ENCODE measurements at regions not wholly inside any gene's neighbourhood (a gene's known extent, or its start where the extent isn't known, plus 50 kb on each side); places are given as distances from the start of the nearest gene placed in this dataset.

DNA sequence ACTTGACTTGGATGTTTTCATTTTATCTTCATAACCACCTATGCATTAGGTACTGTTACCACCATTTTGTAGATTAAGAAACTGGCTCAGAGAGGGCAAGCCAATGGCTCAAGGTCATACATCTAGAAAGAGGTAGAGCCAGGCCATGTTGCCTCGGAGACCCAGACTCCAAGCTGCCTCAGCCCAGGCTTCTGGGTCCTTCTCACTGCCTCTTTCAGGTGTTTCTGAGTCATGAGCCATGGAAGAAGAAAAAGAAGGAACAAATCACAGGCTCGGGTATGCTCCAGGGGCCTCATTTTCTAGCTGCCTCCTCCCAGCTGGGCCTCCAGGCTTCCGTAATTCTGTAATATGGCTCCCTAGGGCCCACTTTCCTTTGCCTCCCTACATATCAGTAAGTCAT lies 226.5 kb upstream of the TOPAZ1 start:
- Histone ChIP-seq H3K27ac (no peak overlapping the region), H3K4me3 (replicated peaks in 1 of 3) (no peak overlapping the region), H3K9me3 (no peaks in the 10 kb centered on the region), H3K4me1 (peaks cover 7 to 15% of the 10 kb centered on the region in 2 donors), H3K27me3 (no peaks in the 10 kb centered on the region), H3K36me3 (peaks cover 0 to 9% of the 10 kb centered on the region in 2 donors)
- WGBS, 2 donors, result 88 to 90% methylated on average over 3 of the region's 3 CpGs
- no peak for DNase-seq
- TF ChIP-seq CTCF (IDR thresholded peaks at IDR 0.05) (no peak), POLR2A (IDR thresholded peaks at IDR 0.05) (no peak)
- intact Hi-C loops (cut with DNase I), result no loop called here

DNA sequence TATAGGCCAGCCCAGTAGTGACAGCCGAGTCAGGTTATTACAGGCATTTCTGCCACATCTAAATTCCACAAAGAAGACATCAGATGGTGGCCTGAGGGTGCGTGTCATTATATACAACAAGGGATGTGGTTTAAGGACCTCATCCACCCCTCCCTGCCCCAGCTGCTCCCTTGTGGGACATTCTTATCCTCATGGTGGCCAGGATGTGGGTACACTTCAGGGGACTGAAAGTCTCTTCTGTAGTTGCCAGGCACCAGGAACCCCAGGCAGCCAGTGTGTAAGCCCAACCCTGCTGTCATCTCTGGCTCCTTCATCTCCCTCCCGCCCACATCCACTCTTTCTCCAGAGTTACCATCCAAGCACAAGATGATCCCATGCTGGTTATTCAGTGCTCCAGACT lies 224.9 kb upstream of the TOPAZ1 start:
- Histone ChIP-seq H3K27ac (no peak overlapping the region), H3K4me1 (peaks cover 16 to 25% of the 10 kb centered on the region in 2 donors), H3K4me3 (replicated peaks in 1 of 3) (no peak overlapping the region), H3K36me3 (peaks cover 0 to 4% of the 10 kb centered on the region in 2 donors), H3K27me3 (no peaks in the 10 kb centered on the region), H3K9me3 (no peaks in the 10 kb centered on the region)
- no peak for TF ChIP-seq POLR2A (IDR thresholded peaks at IDR 0.05)
- TF ChIP-seq CTCF (IDR thresholded peaks at IDR 0.05), result no peak
- intact Hi-C loops (cut with DNase I), result no loop called here
- 83 to 96% methylated on average over 3 of the region's 3 CpGs for WGBS, 2 donors
- DNase-seq, result no peak

GRCh38 chr3:44018926-44019325 lies 222.8 kb upstream of the TOPAZ1 start:
- intact Hi-C loops (cut with DNase I), result no loop called here
- Histone ChIP-seq H3K4me1 (peaks cover 27 to 35% of the 10 kb centered on the region in 2 donors), H3K9me3 (no peaks in the 10 kb centered on the region), H3K27me3 (no peaks in the 10 kb centered on the region), H3K27ac (no peak overlapping the region), H3K36me3 (peaks cover 0 to 4% of the 10 kb centered on the region in 2 donors), H3K4me3 (replicated peaks in 1 of 3) (no peak overlapping the region)
- no peak for DNase-seq
- 91 to 92% methylated on average over 9 of the region's 9 CpGs for WGBS, 2 donors
- TF ChIP-seq CTCF (IDR thresholded peaks at IDR 0.05) (no peak), POLR2A (IDR thresholded peaks at IDR 0.05) (no peak)

- no peaks in the 10 kb centered on the region for H3K9me3 ChIP-seq
- 41 to 56% methylated on average over 7 of the region's 7 CpGs for WGBS, 2 donors
- H3K4me3 ChIP-seq (replicated peaks in 1 of 3), result no peak overlapping the region
- H3K4me1 ChIP-seq, result peaks cover 32 to 42% of the 10 kb centered on the region in 2 donors
- no peaks in the 10 kb centered on the region for H3K27me3 ChIP-seq
- intact Hi-C loops (cut with DNase I), result no loop called here
- DNase-seq, result peak; percentile 68 to 72
- peak overlapping the region in 1 of 3 donors; percentile 37 for H3K27ac ChIP-seq
- no peak for TF ChIP-seq POLR2A (IDR thresholded peaks at IDR 0.05)
- TF ChIP-seq CTCF (IDR thresholded peaks at IDR 0.05), result no peak
- H3K36me3 ChIP-seq, result peaks cover 0 to 4% of the 10 kb centered on the region in 2 donors
These were observed 221.9 kb upstream of the TOPAZ1 start for GRCh38 chr3:44019736-44020135.

DNA sequence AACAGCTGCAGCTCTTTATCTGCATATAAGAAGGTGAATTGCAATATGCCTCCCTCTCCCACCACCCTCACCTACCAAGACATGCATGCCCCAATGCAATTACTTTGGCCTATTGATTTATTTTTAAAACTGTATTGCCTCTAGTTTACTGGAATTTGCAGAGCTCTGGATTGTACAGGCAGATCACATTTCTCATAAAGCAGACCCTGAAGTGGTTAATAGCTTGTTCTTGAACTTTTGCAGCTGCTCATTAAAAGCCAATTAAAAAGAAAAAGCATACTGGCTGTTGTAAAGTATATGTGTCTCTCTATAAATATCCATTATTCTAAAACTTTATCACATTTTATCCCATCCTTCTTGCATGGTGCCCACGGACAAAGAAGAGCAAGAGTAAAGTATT lies 221.5 kb upstream of the TOPAZ1 start:
- no peaks in the 10 kb centered on the region for H3K27me3 ChIP-seq
- 43 to 91% methylated on average over 1 of the region's 1 CpG for WGBS, 2 donors
- peaks cover 32 to 43% of the 10 kb centered on the region in 2 donors for H3K4me1 ChIP-seq
- no peak overlapping the region for H3K4me3 ChIP-seq (replicated peaks in 1 of 3)
- H3K27ac ChIP-seq, result peak overlapping the region in 1 of 3 donors; percentile 37
- TF ChIP-seq CTCF (IDR thresholded peaks at IDR 0.05), result no peak
- TF ChIP-seq POLR2A (IDR thresholded peaks at IDR 0.05), result no peak
- no peaks in the 10 kb centered on the region for H3K9me3 ChIP-seq
- H3K36me3 ChIP-seq, result peaks cover 0 to 4% of the 10 kb centered on the region in 2 donors
- no peak for DNase-seq
- intact Hi-C loops (cut with DNase I), result no loop called here
